GM23338 (cell line): ENCODE measurements at regions not wholly inside any gene's neighbourhood (a gene's known extent, or its start where the extent isn't known, plus 50 kb on each side); places are given as distances from the start of the nearest gene placed in this dataset.
A peak's percentile ranks its signal among the peaks of the same experiment; 100 is the strongest.

Source experiments
- ATAC-seq: fragments of 200-7000 bp; cut with Tn5 transposase; 3 replicates; pipeline ENCODE4 v1.9.1; 2020
- DNase-seq: peaks from one replicate; pipeline ENCODE4 v3.0.0-alpha.2; 2015; ENCODE audit warnings: low spot score
- H2AFZ ChIP-seq: fragments of 200-600 bp; sonication (generic); 2 replicates; pipeline ENCODE4 v1.8.0; 2016; ENCODE audit warnings: antibody characterized with exemption, mild to moderate bottlenecking, moderate library complexity
- H3F3A ChIP-seq: fragments of 200-600 bp; sonication (generic); replicated peaks from 2 replicates; pipeline ENCODE4 v1.8.0; 2017; ENCODE audit warnings: antibody characterized with exemption, mixed run types, low read depth
- H3K27ac ChIP-seq: fragments of 200-600 bp; sonication (generic); 2 replicates; pipeline ENCODE4 v1.6.1; 2016; ENCODE audit warnings: low read depth
- H3K27me3 ChIP-seq: fragments of 200-600 bp; sonication (generic); 2 replicates; pipeline ENCODE4 v1.8.0; 2016; ENCODE audit warnings: mild to moderate bottlenecking, mixed run types, moderate library complexity; ENCODE audit not compliant: insufficient read depth
- H3K36me3 ChIP-seq: fragments of 200-600 bp; sonication (generic); 2 replicates; pipeline ENCODE4 v1.8.0; 2016; ENCODE audit warnings: mild to moderate bottlenecking; ENCODE audit not compliant: insufficient read depth
- H3K4me1 ChIP-seq: fragments of 200-600 bp; sonication (generic); 2 replicates; pipeline ENCODE4 v1.8.0; 2016; ENCODE audit warnings: mild to moderate bottlenecking, moderate library complexity; ENCODE audit not compliant: insufficient read depth
- H3K4me2 ChIP-seq: fragments of 200-600 bp; sonication (generic); 2 replicates; pipeline ENCODE4 v1.7.1; 2017; ENCODE audit warnings: mixed run types
- H3K4me3 ChIP-seq: fragments of 200-600 bp; sonication (generic); 2 replicates; pipeline ENCODE4 v1.6.1; 2016; ENCODE audit warnings: mixed run types
- H3K79me2 ChIP-seq: fragments of 200-600 bp; sonication (generic); replicated peaks from 2 replicates; pipeline ENCODE4 v1.8.0; 2017; ENCODE audit warnings: mild to moderate bottlenecking; ENCODE audit not compliant: insufficient read depth
- H3K9me2 ChIP-seq: fragments of 200-600 bp; sonication (generic); 2 replicates; pipeline ENCODE4 v1.8.0; 2017; ENCODE audit not compliant: insufficient read depth
- H4K20me1 ChIP-seq: fragments of 200-600 bp; sonication (generic); replicated peaks from 2 replicates; pipeline ENCODE4 v1.8.0; 2017; ENCODE audit warnings: mild to moderate bottlenecking; ENCODE audit not compliant: insufficient read depth
- H3K27ac Mint-ChIP-seq: 2 replicates; pipeline ENCODE4 v1.8.0; 2020; ENCODE audit warnings: inconsistent platforms, mild to moderate bottlenecking, moderate library complexity, mixed read lengths
- H3K27me3 Mint-ChIP-seq: 3 replicates; pipeline ENCODE4 v1.8.0; 2022; ENCODE audit warnings: low read depth, mild to moderate bottlenecking, moderate library complexity, mixed read lengths, inconsistent platforms; ENCODE audit not compliant: insufficient read depth, poor library complexity
- H3K36me3 Mint-ChIP-seq: 3 replicates; pipeline ENCODE4 v1.8.0; 2021; ENCODE audit warnings: low read depth, mild to moderate bottlenecking, inconsistent platforms, moderate library complexity, mixed read lengths
- H3K4me1 Mint-ChIP-seq: 3 replicates; pipeline ENCODE4 v1.8.0; 2020; ENCODE audit warnings: mild to moderate bottlenecking, inconsistent platforms, mixed read lengths
- H3K4me3 Mint-ChIP-seq: 3 replicates; pipeline ENCODE4 v1.8.0; 2021; ENCODE audit warnings: moderate library complexity, mild to moderate bottlenecking, inconsistent platforms, mixed read lengths
- H3K9me3 Mint-ChIP-seq: 3 replicates; pipeline ENCODE4 v1.8.0; 2020; ENCODE audit warnings: moderate library complexity, mild to moderate bottlenecking, inconsistent platforms, mixed read lengths
- EZH2 ChIP-seq: fragments of 200-600 bp; sonication (generic); IDR thresholded peaks from one replicate; pipeline ENCODE4 v1.8.0; 2017; ENCODE audit warnings: antibody characterized with exemption, mild to moderate bottlenecking, low read depth; ENCODE audit not compliant: unreplicated experiment
- JUNB ChIP-seq: IDR thresholded peaks from one replicate; pipeline ENCODE4 v1.6.1; 2016; ENCODE audit warnings: antibody characterized with exemption; ENCODE audit not compliant: unreplicated experiment
- STAT1 ChIP-seq: IDR thresholded peaks from one replicate; pipeline ENCODE4 v1.6.1; 2016; ENCODE audit warnings: antibody characterized with exemption; ENCODE audit not compliant: unreplicated experiment
- TF ChIP-seq, protein P1 (sequence below), 2 experiments: fragments of 200-600 bp in 1 of 2; sonication (generic) in 1 of 2; conservative IDR thresholded peaks; 2 replicates each; pipeline versions ENCODE4 v1.5.1 to v1.6.1; 2016 to 2017; ENCODE audit warnings: antibody characterized with exemption in 2 of 2, low read depth in 2 of 2, mild to moderate bottlenecking in 2 of 2, moderate library complexity in 1 of 2
- TF ChIP-seq, protein P2 (sequence below): fragments of 250-450 bp; sonication (Bioruptor Pico); IDR thresholded peaks from 2 replicates; pipeline ENCODE4 v1.5.0; 2020; ENCODE audit warnings: mild to moderate bottlenecking, moderate library complexity

DNA sequence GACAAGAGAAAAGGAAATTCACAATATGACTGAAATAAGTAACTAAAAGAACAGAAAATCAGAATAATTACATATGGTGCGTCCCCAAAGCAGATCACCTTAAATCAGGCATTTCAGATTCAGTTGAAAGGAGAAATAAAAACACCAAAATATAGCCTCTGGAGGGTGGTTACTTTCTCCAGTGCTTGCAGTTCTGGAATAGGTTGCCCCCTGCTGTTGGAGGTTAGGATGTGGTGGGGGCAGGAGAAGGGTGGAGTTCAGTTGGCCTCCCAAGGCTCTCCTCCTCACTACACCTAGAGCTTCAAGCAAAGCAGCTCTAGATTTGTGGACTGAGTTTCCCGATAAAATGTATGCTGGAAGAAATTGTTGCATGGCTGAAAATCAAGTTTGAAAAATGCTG is 338.2 kb upstream of the TLE4 start:
- ATAC-seq (peak; percentile 90), DNase-seq (peak; percentile 82)
- Histone ChIP-seq H3F3A (no peaks in the 10 kb centered on the region), H3K79me2 (no peaks in the 10 kb centered on the region), H3K4me3 (no peak overlapping the region), H3K27ac (no peak overlapping the region), H3K36me3 (0 out of 2 replicates have a peak, but pooled peaks cover 5% of the 10 kb centered on the region), H3K4me1 (no peaks in the 10 kb centered on the region), H3K27me3 (no peaks in the 10 kb centered on the region), H4K20me1 (no peaks in the 10 kb centered on the region), H2AFZ (no peak overlapping the region), H3K9me2 (no peaks in the 10 kb centered on the region), H3K4me2 (no peak overlapping the region)
- peaks cover 2% of the 10 kb centered on the region; the same call in 1 of the 3 replicates for H3K9me3 Mint-ChIP-seq
- H3K4me1 Mint-ChIP-seq, result no peaks in the 10 kb centered on the region; the same call in 1 of the 3 replicates
- no peaks in the 10 kb centered on the region; the same call in 2 of the 3 replicates for H3K36me3 Mint-ChIP-seq
- no peaks in the 10 kb centered on the region for H3K27me3 Mint-ChIP-seq
- H3K4me3 Mint-ChIP-seq, result no peak overlapping the region
- TF ChIP-seq STAT1, result no peak
- TF ChIP-seq, protein P1, sequence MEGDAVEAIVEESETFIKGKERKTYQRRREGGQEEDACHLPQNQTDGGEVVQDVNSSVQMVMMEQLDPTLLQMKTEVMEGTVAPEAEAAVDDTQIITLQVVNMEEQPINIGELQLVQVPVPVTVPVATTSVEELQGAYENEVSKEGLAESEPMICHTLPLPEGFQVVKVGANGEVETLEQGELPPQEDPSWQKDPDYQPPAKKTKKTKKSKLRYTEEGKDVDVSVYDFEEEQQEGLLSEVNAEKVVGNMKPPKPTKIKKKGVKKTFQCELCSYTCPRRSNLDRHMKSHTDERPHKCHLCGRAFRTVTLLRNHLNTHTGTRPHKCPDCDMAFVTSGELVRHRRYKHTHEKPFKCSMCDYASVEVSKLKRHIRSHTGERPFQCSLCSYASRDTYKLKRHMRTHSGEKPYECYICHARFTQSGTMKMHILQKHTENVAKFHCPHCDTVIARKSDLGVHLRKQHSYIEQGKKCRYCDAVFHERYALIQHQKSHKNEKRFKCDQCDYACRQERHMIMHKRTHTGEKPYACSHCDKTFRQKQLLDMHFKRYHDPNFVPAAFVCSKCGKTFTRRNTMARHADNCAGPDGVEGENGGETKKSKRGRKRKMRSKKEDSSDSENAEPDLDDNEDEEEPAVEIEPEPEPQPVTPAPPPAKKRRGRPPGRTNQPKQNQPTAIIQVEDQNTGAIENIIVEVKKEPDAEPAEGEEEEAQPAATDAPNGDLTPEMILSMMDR (conservative IDR thresholded peaks at IDR 0.05; ENCODE audit: low read depth in 2 of 2), result peak; percentile 68 to 81
- TF ChIP-seq, protein P2, sequence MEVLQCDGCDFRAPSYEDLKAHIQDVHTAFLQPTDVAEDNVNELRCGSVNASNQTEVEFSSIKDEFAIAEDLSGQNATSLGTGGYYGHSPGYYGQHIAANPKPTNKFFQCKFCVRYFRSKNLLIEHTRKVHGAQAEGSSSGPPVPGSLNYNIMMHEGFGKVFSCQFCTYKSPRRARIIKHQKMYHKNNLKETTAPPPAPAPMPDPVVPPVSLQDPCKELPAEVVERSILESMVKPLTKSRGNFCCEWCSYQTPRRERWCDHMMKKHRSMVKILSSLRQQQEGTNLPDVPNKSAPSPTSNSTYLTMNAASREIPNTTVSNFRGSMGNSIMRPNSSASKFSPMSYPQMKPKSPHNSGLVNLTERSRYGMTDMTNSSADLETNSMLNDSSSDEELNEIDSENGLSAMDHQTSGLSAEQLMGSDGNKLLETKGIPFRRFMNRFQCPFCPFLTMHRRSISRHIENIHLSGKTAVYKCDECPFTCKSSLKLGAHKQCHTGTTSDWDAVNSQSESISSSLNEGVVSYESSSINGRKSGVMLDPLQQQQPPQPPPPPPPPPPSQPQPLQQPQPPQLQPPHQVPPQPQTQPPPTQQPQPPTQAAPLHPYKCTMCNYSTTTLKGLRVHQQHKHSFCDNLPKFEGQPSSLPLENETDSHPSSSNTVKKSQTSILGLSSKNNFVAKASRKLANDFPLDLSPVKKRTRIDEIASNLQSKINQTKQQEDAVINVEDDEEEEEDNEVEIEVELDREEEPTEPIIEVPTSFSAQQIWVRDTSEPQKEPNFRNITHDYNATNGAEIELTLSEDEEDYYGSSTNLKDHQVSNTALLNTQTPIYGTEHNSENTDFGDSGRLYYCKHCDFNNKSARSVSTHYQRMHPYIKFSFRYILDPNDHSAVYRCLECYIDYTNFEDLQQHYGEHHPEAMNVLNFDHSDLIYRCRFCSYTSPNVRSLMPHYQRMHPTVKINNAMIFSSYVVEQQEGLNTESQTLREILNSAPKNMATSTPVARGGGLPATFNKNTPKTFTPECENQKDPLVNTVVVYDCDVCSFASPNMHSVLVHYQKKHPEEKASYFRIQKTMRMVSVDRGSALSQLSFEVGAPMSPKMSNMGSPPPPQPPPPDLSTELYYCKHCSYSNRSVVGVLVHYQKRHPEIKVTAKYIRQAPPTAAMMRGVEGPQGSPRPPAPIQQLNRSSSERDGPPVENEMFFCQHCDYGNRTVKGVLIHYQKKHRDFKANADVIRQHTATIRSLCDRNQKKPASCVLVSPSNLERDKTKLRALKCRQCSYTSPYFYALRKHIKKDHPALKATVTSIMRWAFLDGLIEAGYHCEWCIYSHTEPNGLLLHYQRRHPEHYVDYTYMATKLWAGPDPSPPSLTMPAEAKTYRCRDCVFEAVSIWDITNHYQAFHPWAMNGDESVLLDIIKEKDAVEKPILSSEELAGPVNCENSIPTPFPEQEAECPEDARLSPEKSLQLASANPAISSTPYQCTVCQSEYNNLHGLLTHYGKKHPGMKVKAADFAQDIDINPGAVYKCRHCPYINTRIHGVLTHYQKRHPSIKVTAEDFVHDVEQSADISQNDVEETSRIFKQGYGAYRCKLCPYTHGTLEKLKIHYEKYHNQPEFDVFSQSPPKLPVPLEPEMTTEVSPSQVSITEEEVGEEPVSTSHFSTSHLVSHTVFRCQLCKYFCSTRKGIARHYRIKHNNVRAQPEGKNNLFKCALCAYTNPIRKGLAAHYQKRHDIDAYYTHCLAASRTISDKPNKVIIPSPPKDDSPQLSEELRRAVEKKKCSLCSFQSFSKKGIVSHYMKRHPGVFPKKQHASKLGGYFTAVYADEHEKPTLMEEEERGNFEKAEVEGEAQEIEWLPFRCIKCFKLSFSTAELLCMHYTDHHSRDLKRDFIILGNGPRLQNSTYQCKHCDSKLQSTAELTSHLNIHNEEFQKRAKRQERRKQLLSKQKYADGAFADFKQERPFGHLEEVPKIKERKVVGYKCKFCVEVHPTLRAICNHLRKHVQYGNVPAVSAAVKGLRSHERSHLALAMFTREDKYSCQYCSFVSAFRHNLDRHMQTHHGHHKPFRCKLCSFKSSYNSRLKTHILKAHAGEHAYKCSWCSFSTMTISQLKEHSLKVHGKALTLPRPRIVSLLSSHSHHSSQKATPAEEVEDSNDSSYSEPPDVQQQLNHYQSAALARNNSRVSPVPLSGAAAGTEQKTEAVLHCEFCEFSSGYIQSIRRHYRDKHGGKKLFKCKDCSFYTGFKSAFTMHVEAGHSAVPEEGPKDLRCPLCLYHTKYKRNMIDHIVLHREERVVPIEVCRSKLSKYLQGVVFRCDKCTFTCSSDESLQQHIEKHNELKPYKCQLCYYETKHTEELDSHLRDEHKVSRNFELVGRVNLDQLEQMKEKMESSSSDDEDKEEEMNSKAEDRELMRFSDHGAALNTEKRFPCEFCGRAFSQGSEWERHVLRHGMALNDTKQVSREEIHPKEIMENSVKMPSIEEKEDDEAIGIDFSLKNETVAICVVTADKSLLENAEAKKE (CRISPR knock-in tag), result peak; percentile 52; the same call in 1 of the 2 replicates
- no peak overlapping the region for H3K27ac Mint-ChIP-seq

DNA sequence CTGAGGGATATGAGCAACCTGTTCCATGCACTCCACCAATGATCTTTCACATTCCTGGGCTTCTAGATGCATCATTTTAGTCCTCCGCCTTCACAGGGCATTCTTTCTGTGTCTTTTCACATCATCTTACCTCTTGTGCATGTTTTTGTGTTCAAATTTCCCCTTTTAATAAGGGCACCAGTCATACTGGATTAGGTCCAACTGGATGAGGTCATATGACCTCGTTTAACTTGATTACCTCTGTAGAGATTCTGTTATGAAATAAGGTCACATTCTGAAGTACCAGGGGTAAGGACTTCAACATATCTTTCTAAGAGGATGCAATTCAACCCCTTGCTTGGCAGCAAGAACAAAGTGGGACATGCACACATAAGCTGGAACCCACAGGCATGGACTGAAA is 335.3 kb upstream of the TLE4 start:
- Histone ChIP-seq H2AFZ (no peak overlapping the region), H3K27me3 (no peaks in the 10 kb centered on the region), H3K4me1 (peaks cover 22% of the 10 kb centered on the region), H3F3A (no peaks in the 10 kb centered on the region), H3K27ac (no peak overlapping the region), H3K9me2 (no peaks in the 10 kb centered on the region), H4K20me1 (no peaks in the 10 kb centered on the region), H3K79me2 (no peaks in the 10 kb centered on the region), H3K4me2 (no peak overlapping the region), H3K4me3 (no peak overlapping the region), H3K36me3 (0 out of 2 replicates have a peak, but pooled peaks cover 5% of the 10 kb centered on the region)
- H3K4me1 Mint-ChIP-seq, result peaks cover 22% of the 10 kb centered on the region
- H3K9me3 Mint-ChIP-seq, result peaks cover 2% of the 10 kb centered on the region; the same call in 1 of the 3 replicates
- no peak overlapping the region for H3K4me3 Mint-ChIP-seq
- no peak overlapping the region for H3K27ac Mint-ChIP-seq
- DNase-seq, result no peak
- no peaks in the 10 kb centered on the region for H3K27me3 Mint-ChIP-seq
- no peak for ATAC-seq
- H3K36me3 Mint-ChIP-seq, result no peaks in the 10 kb centered on the region
- no peak for TF ChIP-seq EZH2
- no peak for TF ChIP-seq JUNB
